B cell (primary cell): ENCODE measurements at regions not wholly inside any gene's neighbourhood (a gene's known extent, or its start where the extent isn't known, plus 50 kb on each side); places are given as distances from the start of the nearest gene placed in this dataset.

Experiments used
- ATAC-seq: fragments of 200-7000 bp; cut with Tn5 transposase; one replicate; pipeline ENCODE4 v1.10.0; 2021; ENCODE audit warnings: low read depth, mild to moderate bottlenecking, moderate number of reproducible peaks, moderate library complexity
- CTCF ChIA-PET: fragments of 350-600 bp; sonication (Branson Sonifier 250); formaldehyde crosslinking; loops from one replicate; lab custom pipeline; 2021; ENCODE audit warnings: antibody characterized with exemption, inconsistent platforms; lab: Charles Lee
- POLR2A ChIA-PET: fragments of 350-600 bp; sonication (Branson Sonifier 250); formaldehyde crosslinking; loops from one replicate; lab custom pipeline; 2021; ENCODE audit warnings: antibody characterized with exemption; lab: Charles Lee
- DNase-seq: peaks from one replicate; pipeline ENCODE4 v3.0.0; 2013
- H2AFZ ChIP-seq: 2 replicates; pipeline ENCODE4 v1.6.1; 2012; ENCODE audit warnings: mild to moderate bottlenecking, low read depth, low read length; ENCODE audit not compliant: insufficient read depth, poor library complexity, severe bottlenecking
- H3K27ac ChIP-seq, 2 donors: 1 replicate in 1 of 2; 2 replicates in 1 of 2; pipeline ENCODE4 v1.5.1; 2012 to 2013; ENCODE audit warnings: low read length in 2 of 2, mild to moderate bottlenecking in 2 of 2, moderate library complexity in 1 of 2
- H3K27me3 ChIP-seq, 4 experiments: fragments of 200-600 bp in 1 of 4; sonication (generic) in 1 of 4; replicated peaks in 1 of 4; 1 replicate in 2 of 4; 2 replicates in 2 of 4; pipeline versions ENCODE4 v1.6.1 to v1.7.0; 2013 to 2016; ENCODE audit warnings: low read length in 3 of 4, mild to moderate bottlenecking in 2 of 4, mixed read lengths in 1 of 4, moderate library complexity in 1 of 4; ENCODE audit not compliant: insufficient read depth in 4 of 4, control insufficient read depth in 3 of 4; ENCODE audit errors: control extremely low read depth in 1 of 4
- H3K36me3 ChIP-seq, 2 experiments: replicated peaks in 1 of 2; 1 replicate in 1 of 2; 2 replicates in 1 of 2; pipeline versions ENCODE4 v1.6.1 to v1.7.1; 2013; ENCODE audit warnings: low read length in 1 of 2; ENCODE audit not compliant: insufficient read depth in 2 of 2, control insufficient read depth in 1 of 2; ENCODE audit errors: control extremely low read depth in 1 of 2, extremely low read depth in 1 of 2
- H3K4me1 ChIP-seq, 2 donors: fragments of 200-600 bp in 1 of 2; sonication (generic) in 1 of 2; 1 replicate in 1 of 2; 2 replicates in 1 of 2; pipeline versions ENCODE4 v1.5.1 to v1.6.1; 2013 to 2017; ENCODE audit warnings: low read length in 2 of 2; ENCODE audit not compliant: control insufficient read depth in 2 of 2, insufficient read depth in 2 of 2
- H3K4me2 ChIP-seq: replicated peaks from 2 replicates; pipeline ENCODE3; 2012; ENCODE audit warnings: mild to moderate bottlenecking, low read depth, low read length; ENCODE audit not compliant: poor library complexity, severe bottlenecking
- H3K4me3 ChIP-seq, 5 experiments: fragments of 200-600 bp in 1 of 5; sonication (generic) in 1 of 5; 1 replicate in 3 of 5; 2 replicates in 2 of 5; pipeline versions ENCODE4 v1.5.1 to v1.7.0; 2011 to 2016; ENCODE audit warnings: low read length in 4 of 5, mild to moderate bottlenecking in 4 of 5, low read depth in 2 of 5, control low read depth in 1 of 5, moderate library complexity in 1 of 5; ENCODE audit not compliant: insufficient read depth in 1 of 5; ENCODE audit errors: control extremely low read depth in 1 of 5, extremely low read depth in 1 of 5
- H3K79me2 ChIP-seq: fragments of 200-600 bp; sonication (generic); one replicate; pipeline ENCODE4 v1.6.0; 2016; ENCODE audit warnings: low read length; ENCODE audit not compliant: control insufficient read depth, insufficient read depth
- H3K9ac ChIP-seq: fragments of 200-600 bp; sonication (generic); 2 replicates; pipeline ENCODE4 v1.6.1; 2017; ENCODE audit warnings: mild to moderate bottlenecking, low read length, moderate library complexity
- H3K9me3 ChIP-seq, 3 donors: one replicate each; pipeline versions ENCODE4 v1.6.1 to v1.7.1; 2013; ENCODE audit warnings: low read length in 2 of 3; ENCODE audit not compliant: control insufficient read depth in 2 of 3, insufficient read depth in 1 of 3; ENCODE audit errors: control extremely low read depth in 1 of 3
- H4K20me1 ChIP-seq: 2 replicates; pipeline ENCODE4 v1.6.0; 2012; ENCODE audit warnings: mild to moderate bottlenecking, low read length; ENCODE audit not compliant: insufficient read depth, control insufficient read depth, poor library complexity, severe bottlenecking
- H3K27ac Mint-ChIP-seq: one replicate; pipeline ENCODE4 v1.8.0; 2021; ENCODE audit warnings: mixed read lengths
- H3K27me3 Mint-ChIP-seq: one replicate; pipeline ENCODE4 v1.8.0; 2021; ENCODE audit warnings: mixed read lengths
- H3K4me1 Mint-ChIP-seq: one replicate; pipeline ENCODE4 v1.8.0; 2021; ENCODE audit warnings: mixed read lengths
- H3K4me3 Mint-ChIP-seq: one replicate; pipeline ENCODE4 v1.8.0; 2021; ENCODE audit warnings: mixed read lengths
- H3K9me3 Mint-ChIP-seq: one replicate; pipeline ENCODE4 v1.8.0; 2022; ENCODE audit warnings: mixed read lengths; ENCODE audit not compliant: insufficient read depth
- CTCF ChIP-seq: fragments of 200-600 bp; IDR thresholded peaks from one replicate; pipeline ENCODE4 v1.8.0; 2022; ENCODE audit warnings: antibody characterized with exemption, mild to moderate bottlenecking
- EZH2 ChIP-seq: IDR thresholded peaks from 2 replicates; pipeline ENCODE4 v1.6.1; 2012; ENCODE audit warnings: borderline replicate concordance, low read depth, mild to moderate bottlenecking, moderate library complexity, low read length; ENCODE audit not compliant: insufficient read depth, poor library complexity, severe bottlenecking
- WGBS: methylation state at CpG from one replicate; pipeline ENCODE4 v1.1.5; 2013; ENCODE audit warnings: missing lambda C conversion rate; ENCODE audit not compliant: insufficient coverage; 5-methylcytosine and 5-hydroxymethylcytosine counted together
- intact Hi-C: fragments of 100-400 bp; cut with micrococcal nuclease; formaldehyde crosslinking; loops from one replicate; pipeline ENCODE4 v1.10.0; 2022

- WGBS, result no CpG with 5 or more reads among the region's 1 CpG
- CTCF ChIA-PET, result no interaction called here
- intact Hi-C loops, result no loop called here
Measured at GRCh38 chrX:20740443-20740842, 473.7 kb upstream of the RPS6KA3 start.

GRCh38 chrX:20739038-20739745 is 472.5 kb upstream of the RPS6KA3 start:
- ChIA-PET CTCF (no interaction called here), POLR2A (no interaction called here)
- H3K36me3 ChIP-seq, result no peaks in the 10 kb centered on the region
- H2AFZ ChIP-seq, result no peak overlapping the region
- no peak overlapping the region for H3K4me3 ChIP-seq
- ATAC-seq (no peak), DNase-seq (no peak)
- H3K27me3 ChIP-seq, result no peaks in the 10 kb centered on the region
- intact Hi-C loops, result no loop called here
- H3K79me2 ChIP-seq, result no peaks in the 10 kb centered on the region
- no peaks in the 10 kb centered on the region for H3K27me3 Mint-ChIP-seq
- no peaks in the 10 kb centered on the region for H3K4me1 ChIP-seq
- H3K4me1 Mint-ChIP-seq, result no peaks in the 10 kb centered on the region
- H3K27ac ChIP-seq, result no peak overlapping the region
- H3K9me3 Mint-ChIP-seq, result no peaks in the 10 kb centered on the region
- H3K9ac ChIP-seq, result no peak overlapping the region
- TF ChIP-seq CTCF (no peak), EZH2 (no peak)
- WGBS, result no CpG with 5 or more reads among the region's 3 CpGs
- H3K27ac Mint-ChIP-seq, result no peak overlapping the region
- H3K4me2 ChIP-seq, result no peak overlapping the region
- H4K20me1 ChIP-seq, result no peaks in the 10 kb centered on the region
- no peak overlapping the region for H3K4me3 Mint-ChIP-seq
- no peaks in the 10 kb centered on the region for H3K9me3 ChIP-seq

More at GRCh38 chrX:20740443-20740842, 473.7 kb upstream of the RPS6KA3 start:
- H3K4me1 Mint-ChIP-seq, result no peaks in the 10 kb centered on the region
- no peak for TF ChIP-seq CTCF
- TF ChIP-seq EZH2, result no peak
- Histone ChIP-seq H3K4me3 (no peak overlapping the region), H3K4me1 (no peaks in the 10 kb centered on the region), H4K20me1 (no peaks in the 10 kb centered on the region), H3K79me2 (no peaks in the 10 kb centered on the region), H3K9me3 (no peaks in the 10 kb centered on the region), H2AFZ (no peak overlapping the region), H3K9ac (no peak overlapping the region), H3K27ac (no peak overlapping the region), H3K27me3 (no peaks in the 10 kb centered on the region), H3K36me3 (no peaks in the 10 kb centered on the region), H3K4me2 (no peak overlapping the region)
- H3K4me3 Mint-ChIP-seq, result no peak overlapping the region
- no peak overlapping the region for H3K27ac Mint-ChIP-seq
- H3K9me3 Mint-ChIP-seq, result no peaks in the 10 kb centered on the region
- DNase-seq (no peak), ATAC-seq (no peak)
- POLR2A ChIA-PET, result no interaction called here
- H3K27me3 Mint-ChIP-seq, result no peaks in the 10 kb centered on the region
